GM18868 (cell line): ENCODE measurements at regions not wholly inside any gene's neighbourhood (a gene's known extent, or its start where the extent isn't known, plus 50 kb on each side); places are given as distances from the start of the nearest gene placed in this dataset.
"Not testable (repeated sequence)": the region's sequence is repeated elsewhere in the genome, so short reads cannot be mapped to it uniquely, and the experiment has no call there.

Experiments used
- ATAC-seq: cut with Tn5 transposase; IDR thresholded peaks from one replicate; pipeline ENCODE4 v1.9.1; 2021; ENCODE audit warnings: mild to moderate bottlenecking, moderate library complexity; ENCODE audit not compliant: unreplicated experiment

DNA sequence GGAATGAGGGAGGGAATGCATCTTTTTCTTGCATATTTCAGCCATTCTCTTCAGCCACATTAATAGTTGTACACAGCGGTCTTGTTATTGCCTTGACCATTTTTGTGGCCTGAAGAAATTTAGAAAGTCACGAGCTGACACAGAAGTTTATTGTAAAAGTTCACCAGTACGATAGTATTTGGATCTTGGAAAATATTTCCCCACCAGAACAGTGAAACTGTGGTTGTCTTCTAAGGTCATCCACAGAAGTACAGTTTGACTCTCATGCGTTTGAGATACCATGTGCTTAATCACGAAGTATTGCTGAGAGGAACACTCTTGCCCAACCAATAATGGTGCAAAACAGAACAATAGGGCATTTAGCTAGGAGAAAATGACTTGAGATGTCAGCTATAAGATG, 409.2 kb upstream of the AMELY start:
- ATAC-seq = no peak

DNA sequence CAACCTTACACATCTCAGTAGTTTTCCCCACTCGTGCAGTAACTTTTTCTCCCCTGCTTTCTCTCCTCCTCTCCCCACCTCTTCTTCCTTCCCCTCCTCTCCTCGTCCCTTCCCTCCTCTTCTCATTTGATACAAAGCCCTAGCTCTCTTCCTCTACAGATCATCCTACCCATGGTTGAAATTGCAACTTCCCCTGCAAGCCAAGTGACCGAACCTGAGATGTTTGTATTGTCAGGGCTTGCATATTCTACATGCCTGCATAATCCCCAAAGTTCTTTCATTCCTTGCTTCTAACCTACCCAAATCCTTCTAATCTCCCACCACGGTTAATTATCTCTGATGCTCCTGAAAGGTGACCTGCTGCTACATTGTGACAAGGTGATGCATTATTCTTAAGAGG, 408.6 kb upstream of the AMELY start:
- ATAC-seq = not testable (repeated sequence)

DNA sequence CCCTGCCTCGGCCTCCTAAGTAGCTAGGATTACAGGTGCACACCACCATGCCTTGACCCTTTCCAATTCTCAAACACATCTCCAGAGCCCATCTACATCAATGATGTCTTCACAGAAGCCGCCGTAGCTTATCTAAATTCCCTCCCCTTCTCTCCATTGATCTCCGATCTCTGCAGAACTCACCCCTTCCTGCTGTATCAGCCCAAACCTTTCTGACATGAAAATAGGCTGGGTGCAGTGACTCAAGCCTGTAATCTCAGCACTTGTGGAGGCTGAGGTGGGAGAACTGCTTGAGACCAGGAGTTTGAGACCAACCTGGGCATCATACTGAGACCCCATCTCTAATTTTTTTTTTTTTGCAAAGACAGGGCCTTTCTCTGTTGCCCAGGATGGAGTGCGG, 406.6 kb upstream of the AMELY start:
- ATAC-seq = no peak

DNA sequence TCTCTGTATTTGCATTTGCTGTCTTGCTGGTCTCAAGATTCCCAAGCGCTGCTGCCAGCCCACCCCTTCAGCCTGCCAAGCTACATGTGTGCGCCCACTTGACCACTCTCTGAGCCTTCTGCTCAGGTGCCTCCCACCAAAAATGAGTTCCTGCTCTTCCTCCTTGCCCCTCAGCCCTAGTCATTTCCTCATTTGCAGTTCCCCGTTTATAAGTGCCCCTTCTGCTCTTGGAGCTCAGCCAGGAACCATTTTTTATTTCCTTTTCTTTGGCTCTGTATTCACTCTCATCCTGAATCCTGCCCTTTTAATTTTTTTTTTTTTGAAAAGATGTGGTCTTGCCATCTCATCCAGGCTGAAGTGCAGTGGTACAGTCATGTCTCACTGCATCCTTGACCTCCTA, 406.0 kb upstream of the AMELY start:
- no peak for ATAC-seq

DNA sequence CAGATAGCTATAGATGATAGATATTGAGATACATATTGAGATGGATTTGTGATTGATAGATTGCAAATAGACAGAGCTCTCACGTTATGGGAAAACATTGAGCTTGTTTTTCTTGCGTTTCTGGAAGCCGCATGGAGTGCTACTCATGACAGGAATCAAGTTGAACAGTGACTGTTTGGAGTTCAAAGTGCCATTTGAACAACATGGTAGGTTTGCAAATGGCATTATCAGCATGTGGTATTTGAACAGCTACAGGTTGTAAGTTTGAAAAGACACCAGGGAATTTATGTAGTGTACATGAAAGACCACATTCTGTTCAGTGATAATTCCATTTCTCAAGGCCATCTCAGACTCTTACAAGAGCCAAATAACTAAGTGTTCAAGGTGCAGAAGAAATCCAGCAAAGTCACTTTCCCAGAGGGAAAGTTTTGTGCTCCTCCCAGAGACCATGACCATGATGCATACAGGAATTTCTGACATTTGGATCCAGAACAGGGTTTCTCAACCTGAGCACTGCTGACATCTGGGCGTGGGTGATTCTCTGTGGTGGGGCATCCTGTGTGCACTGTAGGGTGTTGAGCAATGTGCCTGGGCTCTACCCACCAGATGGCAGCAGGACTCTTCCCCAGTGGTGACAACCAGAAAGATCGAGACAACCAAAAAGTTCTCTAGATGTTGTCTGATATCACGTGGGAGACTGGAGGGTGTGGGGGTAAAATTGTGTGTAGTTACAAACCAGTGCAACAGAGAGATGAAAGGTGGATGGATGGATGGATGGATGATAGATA, 399.1 kb upstream of the AMELY start:
- peak; percentile 96 for ATAC-seq

DNA sequence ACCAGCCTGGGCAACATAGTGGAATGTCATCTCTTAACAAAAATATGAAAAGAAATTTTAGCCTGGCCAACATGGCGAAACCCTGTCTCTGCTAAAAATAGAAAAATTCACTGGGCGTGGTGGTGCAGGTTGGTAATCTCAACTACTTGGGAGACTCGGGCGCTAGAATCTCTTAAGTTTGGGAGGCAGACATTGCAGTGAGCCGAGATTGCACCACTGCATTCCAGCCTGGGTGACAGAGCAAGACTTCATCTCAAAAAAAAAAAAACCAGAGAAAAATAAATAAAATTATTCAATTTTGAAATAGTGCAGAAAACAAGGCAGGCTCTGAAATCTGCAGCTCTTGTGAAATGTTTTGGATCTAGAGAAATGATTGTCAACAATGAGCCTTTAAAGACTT, 397.3 kb upstream of the AMELY start:
- no peak for ATAC-seq

DNA sequence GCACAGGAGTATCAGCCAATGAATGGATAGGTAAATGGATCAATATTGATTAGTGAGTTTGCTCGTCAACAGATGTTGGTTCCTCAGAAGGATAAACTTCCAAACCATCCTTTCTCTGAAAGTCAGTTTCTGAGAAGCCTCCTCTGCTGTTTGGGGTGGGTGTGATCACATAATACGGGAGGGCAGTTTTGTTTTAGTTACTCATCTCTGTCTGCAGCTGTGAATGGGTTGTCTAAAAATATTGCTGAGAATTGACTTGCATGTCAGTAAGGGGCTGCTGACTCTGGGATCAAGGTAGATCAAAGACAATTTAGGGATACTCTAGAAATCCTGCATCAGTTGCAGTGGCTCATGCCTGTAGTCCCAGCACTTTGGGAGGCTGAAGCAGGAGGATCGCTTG, 390.8 kb upstream of the AMELY start:
- no peak for ATAC-seq

DNA sequence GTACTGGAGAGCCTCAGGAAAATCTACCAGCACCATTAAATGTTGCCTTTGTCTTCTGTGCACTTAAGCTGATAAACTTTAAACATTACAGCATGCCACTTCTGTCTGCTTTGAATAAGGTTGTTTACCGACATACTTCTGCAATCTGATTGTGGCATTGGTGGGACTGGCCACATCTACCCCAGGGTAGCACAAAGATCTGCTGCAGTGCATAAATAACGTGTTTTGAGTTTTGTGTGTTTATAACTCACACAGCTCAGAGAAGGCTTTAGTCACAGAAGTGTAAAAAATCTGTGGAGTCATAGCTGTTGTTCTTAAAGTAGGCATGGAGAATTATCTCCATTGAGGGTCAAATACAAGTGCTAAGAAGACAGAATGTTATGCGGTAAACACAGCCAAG, 388.4 kb upstream of the AMELY start:
- peak; percentile 48 for ATAC-seq

DNA sequence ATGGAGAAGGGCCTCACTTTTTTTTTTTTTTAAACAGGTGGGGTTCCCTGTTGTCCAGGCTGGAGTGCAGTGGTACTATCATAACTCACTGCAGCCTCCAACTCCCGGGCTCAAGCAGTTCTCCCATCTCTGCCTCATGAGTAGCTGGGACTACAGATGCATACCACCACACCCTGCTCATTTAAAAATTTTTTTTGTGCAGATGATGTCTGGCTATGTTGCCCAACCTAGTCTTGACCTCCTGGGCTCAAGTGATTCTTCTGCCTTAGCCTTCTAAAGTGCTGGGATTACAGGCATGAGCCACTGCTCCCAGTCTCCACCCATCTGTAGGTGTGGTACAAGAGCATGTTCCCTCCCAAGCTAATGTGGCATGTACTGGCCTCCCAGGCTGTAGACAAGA, 380.6 kb upstream of the AMELY start:
- no peak for ATAC-seq

DNA sequence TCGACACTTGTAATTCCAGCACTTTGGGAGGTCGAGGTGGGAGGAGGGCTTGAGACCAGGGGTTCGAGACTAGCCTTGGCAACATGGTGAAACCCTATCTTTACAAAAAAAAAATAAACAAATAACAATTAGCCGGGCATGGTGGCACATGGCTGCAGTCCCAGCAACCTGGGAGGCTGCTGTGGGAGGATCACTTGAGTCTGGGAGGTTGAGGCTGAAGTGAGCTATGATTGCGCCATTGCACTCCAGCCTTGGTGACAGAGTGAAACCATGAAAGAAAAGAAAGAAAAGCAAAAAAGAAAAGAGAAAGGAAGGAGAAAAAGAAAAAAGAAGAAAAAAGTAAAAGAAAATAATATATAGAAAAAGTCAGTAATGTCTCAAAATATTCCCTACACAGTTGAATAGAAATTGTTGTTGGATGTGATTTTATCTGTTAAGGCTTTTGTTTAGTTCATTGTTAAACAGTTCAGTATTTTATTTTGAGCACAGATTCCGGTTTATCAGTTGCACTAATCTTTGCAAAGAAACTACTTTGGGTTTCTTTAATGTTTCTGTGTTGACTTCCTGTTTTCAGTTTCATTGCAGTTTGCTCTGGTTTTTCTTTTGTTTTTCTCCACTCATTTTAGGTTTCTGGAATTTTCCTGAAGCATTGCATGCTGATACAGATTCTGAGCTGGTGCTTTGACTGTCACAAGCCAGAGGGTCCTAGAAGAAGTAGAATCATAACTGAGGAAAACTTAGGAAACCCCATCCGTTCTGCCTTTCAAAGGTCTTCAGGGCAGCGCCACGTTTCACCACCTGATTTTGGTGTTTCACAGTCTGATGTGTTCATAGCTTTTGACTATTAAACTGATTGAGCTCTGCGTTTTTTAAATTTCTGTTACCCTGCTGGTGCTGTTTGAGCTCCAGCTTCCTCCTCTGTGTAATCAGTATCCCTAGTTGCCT, 378.6 kb upstream of the AMELY start:
- ATAC-seq = peak; percentile 85

DNA sequence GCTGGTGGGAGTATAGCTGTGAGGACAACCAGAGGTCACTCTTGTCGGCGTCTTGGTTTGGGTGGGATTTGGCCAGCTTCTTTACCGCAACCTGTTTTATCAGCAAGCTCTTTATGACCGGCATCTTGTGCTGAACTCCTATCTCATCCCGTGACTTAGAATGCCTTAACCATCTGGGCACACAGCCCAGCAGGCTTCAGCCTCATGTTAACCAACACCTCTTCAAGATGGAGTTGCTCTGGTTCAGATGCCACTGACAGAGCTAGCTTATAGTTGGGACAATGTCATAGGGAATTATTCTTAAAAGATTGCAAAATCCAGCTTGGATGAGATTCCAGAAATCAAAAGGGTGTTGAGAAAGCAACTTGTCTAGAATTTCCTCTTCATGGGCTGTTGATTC, 377.1 kb upstream of the AMELY start:
- ATAC-seq = no peak

DNA sequence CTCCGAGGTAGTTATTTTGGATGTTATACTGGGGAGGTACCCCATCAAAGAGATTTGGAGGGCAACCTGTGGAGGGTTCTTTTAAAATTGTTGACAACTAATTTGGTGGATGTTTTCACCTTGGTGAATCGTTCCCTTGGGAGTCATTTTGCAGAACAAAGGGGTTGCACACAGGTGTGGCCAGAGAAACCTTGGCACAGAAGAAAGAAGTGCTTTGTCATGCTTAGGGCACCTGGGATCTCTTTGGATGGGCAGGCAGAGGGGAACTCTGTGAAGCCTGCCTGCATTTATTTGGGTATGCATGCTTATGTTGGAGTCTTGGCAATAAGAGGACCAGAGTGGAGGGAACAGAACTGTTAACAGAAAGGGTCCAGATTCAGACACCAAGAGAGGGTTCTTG, 376.4 kb upstream of the AMELY start:
- not testable (repeated sequence) for ATAC-seq

DNA sequence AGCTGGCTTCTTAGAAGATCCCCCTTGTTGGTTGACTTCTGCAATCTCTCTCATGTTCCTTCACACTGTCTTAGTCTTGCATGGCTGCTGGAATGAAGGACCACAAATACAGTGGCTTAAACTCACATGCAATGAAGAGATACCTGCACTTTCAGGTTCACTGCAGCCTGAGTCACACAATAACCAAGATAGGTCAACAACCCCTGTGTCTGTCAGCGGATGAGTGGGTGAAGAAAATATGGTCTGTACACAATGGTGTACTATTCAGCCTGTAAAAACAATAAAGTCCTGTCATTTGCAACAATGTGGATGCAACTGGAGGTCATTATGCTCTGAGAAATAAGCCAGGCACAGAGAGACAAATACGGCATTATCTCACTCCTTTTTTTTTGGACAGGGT, 373.8 kb upstream of the AMELY start:
- ATAC-seq = no peak

DNA sequence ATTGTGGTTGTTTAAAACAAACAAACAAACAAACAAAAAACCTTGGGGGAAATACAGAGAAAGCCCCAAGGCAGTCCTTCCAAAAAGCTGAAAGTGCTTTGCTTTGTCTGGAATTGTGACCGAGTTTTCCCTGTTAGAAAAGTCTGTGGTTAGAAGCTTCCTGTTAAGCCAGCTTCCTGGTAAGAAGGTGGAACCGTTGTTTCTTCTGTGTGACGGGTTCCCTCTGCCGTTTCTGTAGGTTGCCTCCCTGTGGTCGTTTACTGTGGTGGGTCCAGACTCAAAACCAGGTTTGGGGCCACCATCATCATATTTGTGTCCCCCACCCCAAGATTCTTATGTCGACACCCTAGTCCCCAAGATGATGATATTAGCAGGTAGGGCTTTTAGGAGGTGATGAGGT, 371.4 kb upstream of the AMELY start:
- no peak for ATAC-seq

DNA sequence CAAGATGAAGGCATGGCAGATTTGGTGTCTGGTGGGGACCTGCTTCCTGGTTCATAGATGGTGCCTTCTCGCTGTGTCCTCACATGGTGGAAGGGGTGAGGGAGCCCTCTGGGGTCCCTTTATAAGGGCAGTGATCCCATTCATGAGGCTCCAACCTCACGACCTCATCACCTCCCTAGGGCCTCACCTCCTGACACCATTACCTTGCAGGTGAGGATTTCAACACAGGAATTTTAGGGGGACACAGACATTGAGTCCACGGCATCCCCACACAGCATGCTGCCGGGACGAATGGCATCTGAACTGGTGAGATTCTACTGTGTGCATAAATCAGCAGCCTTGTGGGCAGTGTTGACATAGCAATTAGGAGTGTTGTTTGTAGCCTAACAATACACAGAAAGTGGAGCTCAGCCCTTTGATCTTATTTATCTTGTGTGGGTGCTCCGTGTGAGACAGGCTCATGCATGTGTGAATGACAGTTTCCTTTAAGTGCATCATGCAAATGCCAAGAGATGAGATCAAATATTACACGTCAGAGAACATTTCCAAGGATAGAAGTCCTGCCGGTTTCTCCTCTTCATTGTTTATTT, 368.7 kb upstream of the AMELY start:
- not testable (repeated sequence) for ATAC-seq

DNA sequence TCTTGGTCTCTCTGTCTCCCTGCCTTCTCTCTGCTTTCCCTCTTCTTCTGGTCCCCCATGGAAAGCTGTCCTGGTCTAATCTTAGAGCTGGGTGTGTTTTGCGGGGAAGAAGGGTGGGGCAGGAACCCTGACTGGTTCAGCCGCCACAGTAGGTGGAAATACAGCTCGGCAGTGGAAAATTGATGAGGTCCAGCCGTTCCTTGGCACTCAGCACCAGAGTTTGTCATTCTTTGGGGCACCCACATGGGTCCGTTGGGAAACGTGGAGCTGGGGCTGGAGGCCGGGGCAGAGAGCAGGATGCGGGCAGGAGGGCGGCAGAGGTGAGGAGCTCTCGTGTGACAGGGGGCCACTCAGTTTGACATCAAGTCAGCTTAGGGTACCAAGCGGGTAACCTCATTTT, 364.2 kb upstream of the AMELY start:
- no peak for ATAC-seq

DNA sequence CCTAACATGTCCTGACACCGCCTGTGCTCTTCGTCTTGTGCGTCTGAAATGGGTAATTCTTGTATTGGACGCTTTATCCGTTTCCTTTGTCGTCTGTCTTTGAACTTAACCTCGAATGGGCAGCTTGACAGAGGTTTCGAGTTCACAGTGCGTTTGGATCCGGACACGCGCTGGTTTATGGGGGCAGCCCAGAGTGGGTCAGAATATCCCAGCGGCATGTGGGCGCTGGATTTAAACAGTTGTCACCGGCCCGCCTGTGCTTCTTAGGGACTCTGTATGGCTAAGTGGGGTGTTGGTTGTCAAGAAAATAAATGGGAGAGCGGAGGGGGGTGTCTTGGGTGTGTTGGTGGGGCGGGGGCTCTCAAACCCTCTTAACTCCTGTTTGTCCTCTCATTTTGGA, 363.5 kb upstream of the AMELY start:
- ATAC-seq = no peak

DNA sequence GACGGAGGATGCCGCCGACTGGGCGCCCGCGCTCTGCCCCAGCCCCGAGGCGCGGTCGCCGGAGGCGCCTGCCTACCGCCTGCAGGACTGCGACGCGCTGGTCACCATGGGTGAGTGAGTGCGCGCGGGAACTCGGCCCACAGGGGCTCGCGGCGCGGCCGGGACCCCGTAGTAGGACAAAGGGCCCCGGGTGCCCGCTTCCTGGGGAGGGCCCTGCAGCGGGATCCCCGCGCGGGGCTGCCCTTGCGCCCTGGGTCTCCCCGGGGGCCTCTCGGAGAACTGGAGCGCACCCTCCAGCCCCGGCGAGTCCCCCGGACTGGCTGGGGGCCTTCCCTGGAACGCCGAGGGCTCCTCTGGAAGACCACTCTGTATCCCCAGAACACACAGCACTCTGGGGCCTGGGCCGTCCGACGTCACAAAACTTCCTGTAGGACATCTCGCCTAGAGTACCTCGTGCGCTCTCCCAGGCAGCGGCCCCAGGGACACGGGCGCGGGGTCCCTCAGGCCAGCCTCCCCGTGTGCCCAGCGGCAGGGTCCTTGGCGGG, 362.9 kb upstream of the AMELY start:
- peak; percentile 12 for ATAC-seq

DNA sequence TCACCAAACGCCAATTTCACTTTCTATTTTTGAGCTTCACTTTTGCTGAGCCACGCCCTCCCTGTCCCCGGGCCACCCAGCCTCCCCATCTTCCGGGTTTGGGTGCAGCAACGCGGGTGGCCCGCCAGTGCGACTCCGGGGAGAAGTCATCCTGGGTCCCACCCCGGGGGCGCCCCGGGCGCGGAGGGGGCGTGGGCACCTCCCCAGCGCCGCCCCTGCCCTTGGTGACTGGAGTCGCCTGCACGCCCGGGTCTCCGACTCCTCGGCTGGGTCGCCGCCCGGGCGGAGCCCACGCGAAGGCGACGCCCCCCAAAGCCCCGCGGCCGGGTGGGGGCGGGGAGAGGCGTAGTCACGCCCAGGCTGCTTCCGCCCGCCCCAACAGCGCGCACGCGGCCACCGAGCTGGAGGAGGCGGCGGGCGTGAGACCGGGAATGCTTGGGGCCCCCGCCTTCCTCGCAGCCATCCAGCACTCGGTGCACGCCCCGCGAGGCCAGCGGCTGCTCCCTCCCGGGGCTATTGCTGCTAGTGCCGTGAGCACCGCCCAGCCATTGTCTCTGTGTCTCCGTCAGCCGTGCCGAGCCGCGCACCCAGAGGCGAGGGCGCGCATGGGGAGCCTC, 362.1 kb upstream of the AMELY start:
- peak; percentile 73 for ATAC-seq

DNA sequence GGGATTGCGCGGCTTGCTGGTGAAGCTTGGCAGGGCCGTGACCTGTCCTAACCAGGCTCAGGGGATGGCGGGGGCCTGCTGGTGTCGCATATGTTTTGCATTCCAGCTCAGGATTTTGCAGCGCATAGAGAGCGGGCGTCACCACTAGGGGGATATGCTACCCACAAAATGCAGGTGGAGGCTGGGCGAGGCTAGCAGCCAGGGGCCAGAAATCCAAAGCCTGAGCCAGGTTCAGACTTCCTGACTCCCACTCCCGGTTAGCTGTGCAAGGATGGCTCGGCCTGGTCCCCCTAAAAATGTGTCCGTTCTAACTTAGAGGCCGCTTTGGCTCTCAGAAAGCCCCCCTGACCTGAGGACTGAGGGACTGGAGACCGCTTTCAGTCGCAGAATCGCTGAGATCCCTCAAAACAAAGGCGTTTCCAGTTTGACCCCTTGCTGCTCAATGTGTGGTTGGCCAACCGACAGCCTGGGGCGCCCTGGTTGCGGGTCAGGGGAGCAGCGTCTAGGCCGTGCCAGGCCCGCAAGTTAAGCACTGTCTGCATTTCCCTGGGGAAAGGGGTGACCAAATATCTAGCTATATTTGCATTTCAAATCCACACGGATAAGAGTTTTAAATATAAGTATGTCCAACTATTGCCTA, 361.1 kb upstream of the AMELY start:
- peak; percentile 30 for ATAC-seq

DNA sequence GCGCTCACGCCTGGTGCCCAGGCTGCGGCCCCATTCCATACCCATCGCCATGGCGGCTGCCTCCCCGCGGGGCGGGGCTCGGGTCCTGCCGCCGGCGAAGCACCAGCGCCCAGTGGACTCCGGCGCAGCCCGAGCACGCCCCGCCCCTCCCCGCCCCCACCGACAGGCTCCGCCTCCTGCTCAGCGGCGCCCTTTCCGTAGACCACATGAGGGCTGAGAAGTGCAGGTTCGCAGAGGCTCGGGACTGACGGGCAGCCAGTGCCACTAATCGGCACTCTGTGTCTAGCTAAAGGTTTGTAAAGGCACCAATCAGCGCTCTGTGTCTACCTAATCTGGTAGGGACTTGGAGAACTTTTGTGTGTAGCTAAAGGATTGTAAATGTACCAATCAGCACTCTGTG, 352.2 kb upstream of the AMELY start:
- ATAC-seq = no peak
